Calu3 (cell line): ENCODE measurements at regions not wholly inside any gene's neighbourhood (a gene's known extent, or its start where the extent isn't known, plus 50 kb on each side); places are given as distances from the start of the nearest gene placed in this dataset.
"Not testable (repeated sequence)": the region's sequence is repeated elsewhere in the genome, so short reads cannot be mapped to it uniquely, and the experiment has no call there.

Source experiments
- BruUV-seq: library from RNA; stranded (reverse); fragments of 400-500 nt; replicated peaks from 2 replicates; lab custom pipeline; 2021; lab: Mats Ljungman, UMichigan
- CTCF ChIA-PET: fragments of 300-600 bp; sonication (Branson Sonifier 250); formaldehyde crosslinking; loops from one replicate; lab custom pipeline; 2022; ENCODE audit warnings: antibody characterized with exemption; lab: Charles Lee
- DNase-seq: peaks from one replicate; pipeline ENCODE4 v3.0.0; 2022
- H3K27ac Mint-ChIP-seq: one replicate; pipeline ENCODE4 v1.8.0; 2022; ENCODE audit warnings: mixed read lengths; ENCODE audit not compliant: unreplicated experiment
- H3K27me3 Mint-ChIP-seq: one replicate; pipeline ENCODE4 v1.8.0; 2022; ENCODE audit warnings: mixed read lengths; ENCODE audit not compliant: unreplicated experiment
- H3K36me3 Mint-ChIP-seq: one replicate; pipeline ENCODE4 v1.8.0; 2022; ENCODE audit warnings: mild to moderate bottlenecking, moderate library complexity, mixed read lengths; ENCODE audit not compliant: insufficient read depth, unreplicated experiment
- H3K4me1 Mint-ChIP-seq: one replicate; pipeline ENCODE4 v1.8.0; 2022; ENCODE audit warnings: mild to moderate bottlenecking, low read depth, mixed read lengths; ENCODE audit not compliant: unreplicated experiment
- H3K4me3 Mint-ChIP-seq: one replicate; pipeline ENCODE4 v1.8.0; 2022; ENCODE audit warnings: mild to moderate bottlenecking, low read depth, moderate library complexity, mixed read lengths; ENCODE audit not compliant: unreplicated experiment
- H3K9me3 Mint-ChIP-seq: one replicate; pipeline ENCODE4 v1.8.0; 2022; ENCODE audit warnings: low read depth, mixed read lengths; ENCODE audit not compliant: unreplicated experiment
- intact Hi-C: fragments of 100-400 bp; cut with micrococcal nuclease; formaldehyde crosslinking; loops from one replicate; pipeline ENCODE4 v1.10.0; 2022; ENCODE audit not compliant: unreplicated experiment
- TF ChIP-seq, protein P1 (sequence below): fragments of 200-600 bp; IDR thresholded peaks from one replicate; pipeline ENCODE4 v1.8.0; 2022; ENCODE audit warnings: antibody characterized with exemption; ENCODE audit not compliant: unreplicated experiment

DNA sequence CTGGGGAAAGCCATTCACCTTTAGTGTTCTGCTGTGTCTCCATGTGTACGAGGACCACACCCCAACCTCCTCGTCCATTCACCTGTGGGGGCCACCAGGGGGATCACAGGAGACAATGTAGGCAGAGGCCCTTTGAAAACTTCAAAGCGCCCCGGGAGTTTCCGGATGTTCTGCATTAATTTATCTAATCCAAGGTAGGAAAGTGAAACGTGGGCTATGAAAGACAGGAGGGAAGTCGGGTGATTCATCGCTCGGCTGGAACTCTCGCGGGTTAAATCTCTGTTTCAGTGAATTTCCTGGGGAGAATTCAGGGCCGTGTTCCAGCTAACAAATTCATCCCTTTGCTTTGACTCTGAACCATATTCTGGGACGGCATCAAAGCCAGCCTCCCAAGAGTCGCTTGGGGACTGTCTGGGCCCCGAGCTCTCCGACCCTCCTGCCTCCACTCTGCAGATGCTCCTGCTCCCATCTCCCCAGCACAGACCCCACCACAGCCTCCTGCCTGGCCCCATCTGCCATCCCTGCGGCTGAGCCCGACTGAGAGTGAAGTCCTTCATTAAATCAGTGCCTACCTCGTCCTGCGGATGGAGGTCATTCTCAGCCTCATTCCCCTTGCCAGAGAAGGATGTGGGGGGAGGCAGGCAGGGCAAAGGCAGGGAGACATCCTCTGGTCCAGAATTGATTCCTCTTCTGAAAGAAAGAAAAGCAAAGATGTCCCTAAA, 114.1 kb upstream of the CARD11 start:
- Mint-ChIP-seq H3K27ac (no peak overlapping the region), H3K36me3 (peaks cover 5% of the 10 kb centered on the region), H3K4me3 (no peak overlapping the region), H3K4me1 (peaks cover 34% of the 10 kb centered on the region), H3K9me3 (no peaks in the 10 kb centered on the region), H3K27me3 (no peaks in the 10 kb centered on the region)
- DNase-seq, result peak; percentile 16
- intact Hi-C loops, result loop anchor here (5.0 kb wide), 1 partner anchor 40 kb away; no protein-coding TSS in a partner anchor
- BruUV-seq, result no TSS peak
- TF ChIP-seq, protein P1, sequence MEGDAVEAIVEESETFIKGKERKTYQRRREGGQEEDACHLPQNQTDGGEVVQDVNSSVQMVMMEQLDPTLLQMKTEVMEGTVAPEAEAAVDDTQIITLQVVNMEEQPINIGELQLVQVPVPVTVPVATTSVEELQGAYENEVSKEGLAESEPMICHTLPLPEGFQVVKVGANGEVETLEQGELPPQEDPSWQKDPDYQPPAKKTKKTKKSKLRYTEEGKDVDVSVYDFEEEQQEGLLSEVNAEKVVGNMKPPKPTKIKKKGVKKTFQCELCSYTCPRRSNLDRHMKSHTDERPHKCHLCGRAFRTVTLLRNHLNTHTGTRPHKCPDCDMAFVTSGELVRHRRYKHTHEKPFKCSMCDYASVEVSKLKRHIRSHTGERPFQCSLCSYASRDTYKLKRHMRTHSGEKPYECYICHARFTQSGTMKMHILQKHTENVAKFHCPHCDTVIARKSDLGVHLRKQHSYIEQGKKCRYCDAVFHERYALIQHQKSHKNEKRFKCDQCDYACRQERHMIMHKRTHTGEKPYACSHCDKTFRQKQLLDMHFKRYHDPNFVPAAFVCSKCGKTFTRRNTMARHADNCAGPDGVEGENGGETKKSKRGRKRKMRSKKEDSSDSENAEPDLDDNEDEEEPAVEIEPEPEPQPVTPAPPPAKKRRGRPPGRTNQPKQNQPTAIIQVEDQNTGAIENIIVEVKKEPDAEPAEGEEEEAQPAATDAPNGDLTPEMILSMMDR, result no peak
- CTCF ChIA-PET, result no interaction called here

DNA sequence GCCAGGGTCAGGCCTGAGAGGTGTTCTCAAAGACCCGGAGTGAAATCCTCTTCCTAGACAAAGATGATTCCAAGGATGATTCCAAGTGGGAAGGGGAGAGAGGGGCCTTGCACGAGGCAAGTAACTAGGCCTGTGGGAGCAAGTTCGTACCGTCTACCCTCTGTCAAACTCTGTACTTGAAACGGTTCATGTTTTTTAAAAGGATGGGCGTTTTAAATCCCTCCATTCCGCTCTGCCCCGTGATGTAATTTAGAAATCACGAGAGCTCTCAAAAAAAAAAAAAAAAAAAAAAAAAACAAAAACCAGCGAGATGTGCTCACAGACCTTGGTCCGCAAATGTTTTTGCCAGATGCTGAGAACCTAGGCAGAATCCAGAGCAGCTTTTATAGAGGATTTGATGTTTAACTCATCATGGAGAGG, 114.7 kb upstream of the CARD11 start:
- no peak overlapping the region for H3K4me3 Mint-ChIP-seq
- H3K36me3 Mint-ChIP-seq, result peaks cover 5% of the 10 kb centered on the region
- H3K4me1 Mint-ChIP-seq, result peaks cover 34% of the 10 kb centered on the region
- no peaks in the 10 kb centered on the region for H3K27me3 Mint-ChIP-seq
- intact Hi-C loops, result loop anchor here (5.0 kb wide), 1 partner anchor 39 kb away; no protein-coding TSS in a partner anchor
- BruUV-seq, result no TSS peak
- peaks cover 3% of the 10 kb centered on the region for H3K9me3 Mint-ChIP-seq
- DNase-seq, result no peak
- no peak overlapping the region for H3K27ac Mint-ChIP-seq
- CTCF ChIA-PET, result interaction anchor here (0.8 kb wide), 1 partner anchor 12 kb away, joined by 6 read pairs; no protein-coding TSS in a partner anchor
- TF ChIP-seq, protein P1, result no peak

DNA sequence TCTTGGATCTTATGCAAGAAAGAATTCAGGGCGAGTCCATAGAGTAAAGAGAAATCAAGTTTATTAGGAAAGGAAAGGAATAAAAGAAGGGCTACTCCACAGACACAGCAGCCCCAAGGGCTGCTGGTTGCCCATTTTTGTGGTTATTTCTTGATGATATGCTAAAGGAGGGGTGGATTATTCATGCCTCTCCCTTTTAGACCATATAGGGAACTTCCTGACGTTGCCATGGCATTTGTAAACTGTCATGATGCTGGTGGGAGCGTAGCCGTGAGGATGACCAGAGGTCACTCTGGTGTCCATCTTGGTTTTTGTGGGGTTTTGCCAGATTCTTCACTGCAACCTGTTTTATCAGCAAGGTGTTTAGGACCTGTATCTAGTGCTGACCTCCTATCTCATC, 115.4 kb upstream of the CARD11 start:
- DNase-seq, result no peak
- Mint-ChIP-seq H3K4me1 (peaks cover 41% of the 10 kb centered on the region), H3K27me3 (no peaks in the 10 kb centered on the region), H3K27ac (no peak overlapping the region), H3K4me3 (no peak overlapping the region), H3K36me3 (peaks cover 5% of the 10 kb centered on the region), H3K9me3 (peaks cover 3% of the 10 kb centered on the region)
- TF ChIP-seq, protein P1, result no peak
- intact Hi-C loops, result loop anchor here (5.0 kb wide), 1 partner anchor 38 kb away; no protein-coding TSS in a partner anchor
- CTCF ChIA-PET, result interaction anchor here (0.5 to 0.8 kb wide), 3 partner anchors 13 to 252 kb away, joined by 3 to 6 read pairs (median 4); no protein-coding TSS in a partner anchor
- no TSS peak for BruUV-seq

DNA sequence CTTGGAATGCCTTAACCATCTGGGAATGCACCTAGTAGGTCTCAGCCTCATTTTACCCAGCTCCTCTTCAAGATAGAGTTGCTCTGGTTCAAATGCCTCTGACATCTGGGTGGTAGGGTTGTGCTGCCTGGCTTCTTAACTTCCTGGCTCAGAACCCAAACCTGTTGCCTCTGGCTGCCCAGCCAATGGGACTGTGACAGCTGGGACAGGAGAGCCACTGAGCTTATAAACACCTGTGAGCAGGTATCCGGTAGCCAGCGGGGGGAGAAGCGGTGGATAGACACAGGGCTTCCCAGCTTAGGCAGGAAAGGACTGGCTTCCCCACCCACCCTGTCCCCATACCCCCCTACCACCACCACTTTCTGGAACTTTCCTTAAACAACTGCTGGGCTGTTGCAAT, 115.8 kb upstream of the CARD11 start:
- Mint-ChIP-seq H3K36me3 (peaks cover 5% of the 10 kb centered on the region), H3K27ac (no peak overlapping the region), H3K9me3 (peaks cover 3% of the 10 kb centered on the region), H3K4me3 (no peak overlapping the region), H3K27me3 (no peaks in the 10 kb centered on the region), H3K4me1 (peaks cover 45% of the 10 kb centered on the region)
- CTCF ChIA-PET, result interaction anchor here (0.5 to 0.8 kb wide), 3 partner anchors 71 to 252 kb away, joined by 3 to 4 read pairs (median 4); no protein-coding TSS in a partner anchor
- intact Hi-C loops, result loop anchor here (5.0 kb wide), 1 partner anchor 38 kb away; no protein-coding TSS in a partner anchor
- peak; percentile 30 for DNase-seq
- BruUV-seq, result no TSS peak
- TF ChIP-seq, protein P1, result no peak

DNA sequence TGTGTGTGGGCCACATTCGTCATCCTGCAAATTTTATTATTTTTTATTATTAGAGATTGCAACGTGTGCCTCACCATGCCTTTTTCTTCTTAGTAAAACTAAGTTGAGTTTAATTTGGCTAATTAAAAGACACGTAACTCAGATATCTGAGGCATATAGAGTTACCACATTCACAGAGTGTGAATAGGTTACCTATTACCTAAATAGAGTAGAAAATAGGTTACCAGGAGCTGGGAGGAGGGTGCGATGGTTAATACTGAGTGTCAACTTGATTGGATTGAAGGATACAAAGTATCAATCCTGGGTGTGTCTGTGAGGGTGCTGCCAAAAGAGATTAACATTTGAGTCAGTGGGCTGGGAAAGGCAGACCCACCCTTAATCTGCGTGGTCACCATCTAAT, 116.3 kb upstream of the CARD11 start:
- not testable (repeated sequence) for DNase-seq, H3K36me3 Mint-ChIP-seq, BruUV-seq, H3K27ac Mint-ChIP-seq, H3K27me3 Mint-ChIP-seq, H3K4me3 Mint-ChIP-seq, H3K9me3 Mint-ChIP-seq
- intact Hi-C loops, result loop anchor here (5.0 kb wide), 1 partner anchor 37 kb away; no protein-coding TSS in a partner anchor
- CTCF ChIA-PET, result interaction anchor here (0.6 to 0.8 kb wide), 2 partner anchors 142 to 638 kb away, joined by 3 to 4 read pairs; no protein-coding TSS in a partner anchor
- peaks cover 48% of the 10 kb centered on the region for H3K4me1 Mint-ChIP-seq
